ENCODE measurements at regions not wholly inside any gene's neighbourhood (a gene's known extent, or its start where the extent isn't known, plus 50 kb on each side); places are given as distances from the start of the nearest gene placed in this dataset.

- Histone ChIP-seq H3K9me3 (no peaks in the 10 kb centered on the region), H3K27ac (no peak overlapping the region), H3K4me1 (no peaks in the 10 kb centered on the region), H3K4me3 (no peak overlapping the region), H3K27me3 (no peaks in the 10 kb centered on the region), H3K36me3 (no peaks in the 10 kb centered on the region)
- intact Hi-C loops (cut with DNase I) = no loop called here
- 79 to 89% methylated on average over 1 of the region's 1 CpG for whole genome bisulfite sequencing, 2 donors
- no peak for TF ChIP-seq POLR2A (IDR thresholded peaks at IDR 0.05)
- no peak for TF ChIP-seq POLR2AphosphoS5 (IDR thresholded peaks at IDR 0.05)
- TF ChIP-seq CTCF (IDR thresholded peaks at IDR 0.05) = no peak
- no peak for TF ChIP-seq EP300 (IDR thresholded peaks at IDR 0.05)
- no peak for DNase-seq
Measured at GRCh38 chr9:82810915-82811314, 252.0 kb downstream of the RASEF start.

- intact Hi-C loops (cut with DNase I) = no loop called here
- Histone ChIP-seq H3K27ac (no peak overlapping the region), H3K4me1 (no peaks in the 10 kb centered on the region), H3K4me3 (no peak overlapping the region), H3K27me3 (no peaks in the 10 kb centered on the region), H3K36me3 (no peaks in the 10 kb centered on the region), H3K9me3 (no peaks in the 10 kb centered on the region)
- TF ChIP-seq POLR2AphosphoS5 (IDR thresholded peaks at IDR 0.05) (no peak), EP300 (IDR thresholded peaks at IDR 0.05) (no peak), POLR2A (IDR thresholded peaks at IDR 0.05) (no peak), CTCF (IDR thresholded peaks at IDR 0.05) (no peak)
- WGBS, 2 donors = 64 to 82% methylated on average over 2 of the region's 2 CpGs
- DNase-seq = no peak
Measured at GRCh38 chr9:82819260-82819659, 243.7 kb downstream of the RASEF start.

- Histone ChIP-seq H3K36me3 (no peaks in the 10 kb centered on the region), H3K27ac (no peak overlapping the region), H3K9me3 (no peaks in the 10 kb centered on the region), H3K4me1 (no peaks in the 10 kb centered on the region), H3K4me3 (no peak overlapping the region), H3K27me3 (no peaks in the 10 kb centered on the region)
- TF ChIP-seq EP300 (IDR thresholded peaks at IDR 0.05) = no peak
- TF ChIP-seq CTCF (IDR thresholded peaks at IDR 0.05) = no peak
- no peak for TF ChIP-seq POLR2A (IDR thresholded peaks at IDR 0.05)
- TF ChIP-seq POLR2AphosphoS5 (IDR thresholded peaks at IDR 0.05) = no peak
- DNase-seq = no peak
- WGBS, 2 donors = 62 to 70% methylated on average over 1 of the region's 1 CpG
- intact Hi-C loops (cut with DNase I) = no loop called here
Measured at GRCh38 chr9:82820186-82820585, 242.8 kb downstream of the RASEF start.

DNA sequence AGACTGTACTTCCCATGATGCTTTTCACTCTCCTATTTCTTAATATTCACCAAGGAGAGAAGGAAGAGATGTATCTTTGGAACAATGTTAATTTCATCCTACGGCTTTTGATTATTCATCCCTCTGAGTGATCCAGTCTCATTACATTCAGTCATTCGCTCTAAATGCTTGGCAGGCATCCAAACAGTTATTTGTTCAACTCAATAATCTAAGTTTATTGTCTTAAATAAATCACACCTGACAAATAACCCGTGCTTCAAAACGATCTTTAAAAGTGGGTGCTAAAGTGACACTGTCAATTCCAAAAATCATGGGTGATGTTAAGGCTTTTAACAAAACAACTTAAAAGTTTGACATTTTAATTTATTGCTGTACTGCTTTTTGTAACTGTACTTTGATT, 233.1 kb downstream of the RASEF start:
- no peak for DNase-seq
- H3K27ac ChIP-seq = no peak overlapping the region
- no peaks in the 10 kb centered on the region for H3K36me3 ChIP-seq
- H3K4me1 ChIP-seq = no peaks in the 10 kb centered on the region
- H3K4me3 ChIP-seq = no peak overlapping the region
- 5 to 40% methylated on average over 4 of the region's 4 CpGs for WGBS, 2 donors
- no peaks in the 10 kb centered on the region for H3K9me3 ChIP-seq
- H3K27me3 ChIP-seq = no peaks in the 10 kb centered on the region
- intact Hi-C loops (cut with DNase I) = no loop called here
- no peak for TF ChIP-seq POLR2AphosphoS5 (IDR thresholded peaks at IDR 0.05)
- no peak for TF ChIP-seq CTCF (IDR thresholded peaks at IDR 0.05)
- no peak for TF ChIP-seq POLR2A (IDR thresholded peaks at IDR 0.05)
- no peak for TF ChIP-seq EP300 (IDR thresholded peaks at IDR 0.05)

DNA sequence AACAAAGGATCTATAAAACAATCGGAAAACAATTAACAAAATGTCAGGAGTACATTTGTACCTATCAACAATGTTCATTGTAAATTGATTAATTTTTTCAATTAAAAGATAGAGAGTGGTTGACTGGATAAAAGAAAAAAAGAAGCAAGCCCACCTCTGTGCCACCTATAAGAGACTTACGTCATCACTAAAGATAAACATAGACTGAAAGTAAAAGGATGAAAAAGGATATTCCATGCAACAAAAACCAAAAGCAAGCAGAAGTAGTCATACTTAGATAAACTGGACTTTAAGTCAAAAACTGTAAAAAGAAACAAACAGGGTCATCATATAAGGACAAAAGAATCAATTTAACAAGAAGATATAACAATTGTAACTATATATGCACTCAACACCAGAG, 197.4 kb downstream of the RASEF start:
- intact Hi-C loops (cut with DNase I) = no loop called here
- no peak for DNase-seq
- Histone ChIP-seq H3K4me1 (no peaks in the 10 kb centered on the region), H3K4me3 (no peak overlapping the region), H3K27ac (no peak overlapping the region), H3K9me3 (peaks cover 0 to 1% (median 0%) of the 10 kb centered on the region in 4 donors), H3K27me3 (no peaks in the 10 kb centered on the region), H3K36me3 (no peaks in the 10 kb centered on the region)
- TF ChIP-seq CTCF (IDR thresholded peaks at IDR 0.05) = no peak
- no peak for TF ChIP-seq POLR2A (IDR thresholded peaks at IDR 0.05)
- TF ChIP-seq EP300 (IDR thresholded peaks at IDR 0.05) = no peak
- TF ChIP-seq POLR2AphosphoS5 (IDR thresholded peaks at IDR 0.05) = no peak
- WGBS, 2 donors = 94 to 95% methylated on average over 2 of the region's 2 CpGs
